ENCODE measurements at regions not wholly inside any gene's neighbourhood (a gene's known extent, or its start where the extent isn't known, plus 50 kb on each side); places are given as distances from the start of the nearest gene placed in this dataset.

GRCh38 chr10:90141791-90142190 is 440.4 kb downstream of the KIF20B start:
- Histone ChIP-seq H3K4me2 (ENCODE audit: low read depth, low read length, poor library complexity, severe bottlenecking) (no peak overlapping the region), H3K27ac (ENCODE audit: low read depth, low read length) (no peak overlapping the region), H3F3A (ENCODE audit: insufficient read depth) (no peaks in the 10 kb centered on the region), H3K9me3 (ENCODE audit: insufficient read depth, low read length) (peaks cover 12% of the 10 kb centered on the region; the same call in 1 of the 2 replicates), H3K36me3 (ENCODE audit: low read length) (no peaks in the 10 kb centered on the region), H3K4me3 (ENCODE audit: insufficient read depth, low read length, poor library complexity, severe bottlenecking) (no peak overlapping the region), H3K9me2 (replicated peaks; ENCODE audit: insufficient read depth, low read length) (no peaks in the 10 kb centered on the region), H3K79me2 (ENCODE audit: insufficient read depth, low read length) (no peaks in the 10 kb centered on the region), H3K9ac (ENCODE audit: low read length) (no peak overlapping the region), H2AFZ (ENCODE audit: low read depth, low read length, severe bottlenecking) (no peak overlapping the region), H4K20me1 (ENCODE audit: low read depth, low read length) (no peaks in the 10 kb centered on the region), H3K27me3 (ENCODE audit: low read length) (no peaks in the 10 kb centered on the region)
- TF ChIP-seq EZH2phosphoT487 (conservative IDR thresholded peaks at IDR 0.05; ENCODE audit: low read length), result no peak

GRCh38 chr10:90143937-90144336 is 442.5 kb downstream of the KIF20B start:
- Histone ChIP-seq H2AFZ (ENCODE audit: low read depth, low read length, severe bottlenecking) (no peak overlapping the region), H3F3A (ENCODE audit: insufficient read depth) (no peaks in the 10 kb centered on the region), H3K9ac (ENCODE audit: low read length) (no peak overlapping the region), H3K79me2 (ENCODE audit: insufficient read depth, low read length) (no peaks in the 10 kb centered on the region), H4K20me1 (ENCODE audit: low read depth, low read length) (no peaks in the 10 kb centered on the region), H3K27ac (ENCODE audit: low read depth, low read length) (no peak overlapping the region), H3K36me3 (ENCODE audit: low read length) (no peaks in the 10 kb centered on the region), H3K4me3 (ENCODE audit: insufficient read depth, low read length, poor library complexity, severe bottlenecking) (no peak overlapping the region), H3K4me2 (ENCODE audit: low read depth, low read length, poor library complexity, severe bottlenecking) (no peak overlapping the region), H3K9me2 (replicated peaks; ENCODE audit: insufficient read depth, low read length) (no peaks in the 10 kb centered on the region), H3K27me3 (ENCODE audit: low read length) (no peaks in the 10 kb centered on the region), H3K9me3 (ENCODE audit: insufficient read depth, low read length) (no peaks in the 10 kb centered on the region)
- TF ChIP-seq EZH2phosphoT487 (conservative IDR thresholded peaks at IDR 0.05; ENCODE audit: low read length) (no peak), CTCF (IDR thresholded peaks at IDR 0.05; ENCODE audit: insufficient read depth, low read length, poor library complexity, severe bottlenecking) (no peak)

GRCh38 chr10:90148116-90148855 is 446.9 kb downstream of the KIF20B start:
- no peaks in the 10 kb centered on the region for H3K9me3 ChIP-seq (ENCODE audit: insufficient read depth, low read length)
- H3K79me2 ChIP-seq (ENCODE audit: insufficient read depth, low read length), result no peaks in the 10 kb centered on the region
- no peaks in the 10 kb centered on the region for H4K20me1 ChIP-seq (ENCODE audit: low read depth, low read length)
- H3K9me2 ChIP-seq (replicated peaks; ENCODE audit: insufficient read depth, low read length), result no peaks in the 10 kb centered on the region
- TF ChIP-seq CTCF (IDR thresholded peaks at IDR 0.05; ENCODE audit: insufficient read depth, low read length, poor library complexity, severe bottlenecking) (no peak), EZH2phosphoT487 (conservative IDR thresholded peaks at IDR 0.05; ENCODE audit: low read length) (no peak)
- H3K27ac ChIP-seq (ENCODE audit: low read depth, low read length), result no peak overlapping the region
- H3K27me3 ChIP-seq (ENCODE audit: low read length), result no peaks in the 10 kb centered on the region
- no peak overlapping the region for H3K4me2 ChIP-seq (ENCODE audit: low read depth, low read length, poor library complexity, severe bottlenecking)
- no peaks in the 10 kb centered on the region for H3F3A ChIP-seq (ENCODE audit: insufficient read depth)
- H3K4me3 ChIP-seq (ENCODE audit: insufficient read depth, low read length, poor library complexity, severe bottlenecking), result no peak overlapping the region
- H2AFZ ChIP-seq (ENCODE audit: low read depth, low read length, severe bottlenecking), result no peak overlapping the region
- H3K36me3 ChIP-seq (ENCODE audit: low read length), result no peaks in the 10 kb centered on the region
- H3K9ac ChIP-seq (ENCODE audit: low read length), result no peak overlapping the region

- H4K20me1 ChIP-seq (ENCODE audit: low read depth, low read length), result no peaks in the 10 kb centered on the region
Measured at GRCh38 chr10:90149563-90149962, 448.2 kb downstream of the KIF20B start.

More at GRCh38 chr10:90149563-90149962, 448.2 kb downstream of the KIF20B start:
- no peaks in the 10 kb centered on the region for H3K9me2 ChIP-seq (replicated peaks; ENCODE audit: insufficient read depth, low read length)
- H3K36me3 ChIP-seq (ENCODE audit: low read length), result no peaks in the 10 kb centered on the region
- H3K4me2 ChIP-seq (ENCODE audit: low read depth, low read length, poor library complexity, severe bottlenecking), result no peak overlapping the region
- no peak overlapping the region for H3K9ac ChIP-seq (ENCODE audit: low read length)
- no peaks in the 10 kb centered on the region for H3K9me3 ChIP-seq (ENCODE audit: insufficient read depth, low read length)
- H3K27ac ChIP-seq (ENCODE audit: low read depth, low read length), result no peak overlapping the region
- no peak overlapping the region for H3K4me3 ChIP-seq (ENCODE audit: insufficient read depth, low read length, poor library complexity, severe bottlenecking)
- no peaks in the 10 kb centered on the region for H3F3A ChIP-seq (ENCODE audit: insufficient read depth)
- no peak for TF ChIP-seq EZH2phosphoT487 (conservative IDR thresholded peaks at IDR 0.05; ENCODE audit: low read length)
- TF ChIP-seq CTCF (IDR thresholded peaks at IDR 0.05; ENCODE audit: insufficient read depth, low read length, poor library complexity, severe bottlenecking), result no peak
- H2AFZ ChIP-seq (ENCODE audit: low read depth, low read length, severe bottlenecking), result no peak overlapping the region
- no peaks in the 10 kb centered on the region for H3K79me2 ChIP-seq (ENCODE audit: insufficient read depth, low read length)
- H3K27me3 ChIP-seq (ENCODE audit: low read length), result no peaks in the 10 kb centered on the region

All from SU-DHL-6 (cell line).